Kasumi-1 (cell line): ENCODE measurements at regions not wholly inside any gene's neighbourhood (a gene's known extent, or its start where the extent isn't known, plus 50 kb on each side); places are given as distances from the start of the nearest gene placed in this dataset.
"Not testable (repeated sequence)": the region's sequence is repeated elsewhere in the genome, so short reads cannot be mapped to it uniquely, and the experiment has no call there.

Experiments
- DNase-seq, 2 experiments: peaks; one replicate each; lab custom pipeline; 2025; lab: John Stamatoyannopoulos, UW

- no peak for DNase-seq
These were observed 208.7 kb upstream of the RAI14 start for GRCh38 chr5:34447424-34447823.

GRCh38 chr5:34449639-34450038 lies 206.5 kb upstream of the RAI14 start:
- DNase-seq = no peak

- no peak for DNase-seq
These were observed 205.8 kb upstream of the RAI14 start for GRCh38 chr5:34450338-34450737.

GRCh38 chr5:34452170-34452828 lies 203.8 kb upstream of the RAI14 start:
- peak; percentile 44 to 56 for DNase-seq

- no peak for DNase-seq
These were observed 201.0 kb upstream of the RAI14 start for GRCh38 chr5:34455098-34455497.

- DNase-seq = peak; percentile 1 to 18
These were observed 196.2 kb upstream of the RAI14 start for GRCh38 chr5:34459908-34460307.

- DNase-seq = no peak
These were observed 195.6 kb upstream of the RAI14 start for GRCh38 chr5:34460496-34460895.

GRCh38 chr5:34464829-34465228 lies 191.3 kb upstream of the RAI14 start:
- no peak for DNase-seq

- peak; percentile 60 to 77 for DNase-seq
These were observed 190.8 kb upstream of the RAI14 start for GRCh38 chr5:34465301-34465700.

GRCh38 chr5:34466519-34467388 lies 189.4 kb upstream of the RAI14 start:
- DNase-seq = not testable (repeated sequence)

- DNase-seq = no peak
These were observed 188.7 kb upstream of the RAI14 start for GRCh38 chr5:34467436-34467835.

GRCh38 chr5:34467984-34468383 lies 188.1 kb upstream of the RAI14 start:
- not testable (repeated sequence) for DNase-seq

GRCh38 chr5:34469971-34470370 lies 186.2 kb upstream of the RAI14 start:
- DNase-seq = no peak

GRCh38 chr5:34474573-34475021 lies 181.5 kb upstream of the RAI14 start:
- peak; percentile 77 to 81 for DNase-seq

GRCh38 chr5:34475249-34475966 lies 180.7 kb upstream of the RAI14 start:
- DNase-seq = no peak

GRCh38 chr5:34476941-34477565 lies 179.1 kb upstream of the RAI14 start:
- no peak for DNase-seq

GRCh38 chr5:34480810-34481528 lies 175.2 kb upstream of the RAI14 start:
- DNase-seq = no peak

- DNase-seq = no peak
These were observed 172.6 kb upstream of the RAI14 start for GRCh38 chr5:34483442-34484033.

- no peak for DNase-seq
These were observed 171.8 kb upstream of the RAI14 start for GRCh38 chr5:34484216-34484920.

- no peak for DNase-seq
These were observed 170.4 kb upstream of the RAI14 start for GRCh38 chr5:34485768-34486030.
